HG02678 (cell line): ENCODE measurements at regions not wholly inside any gene's neighbourhood (a gene's known extent, or its start where the extent isn't known, plus 50 kb on each side); places are given as distances from the start of the nearest gene placed in this dataset.

Experiments
- ATAC-seq: cut with Tn5 transposase; IDR thresholded peaks from one replicate; pipeline ENCODE4 v1.9.1; 2021; ENCODE audit warnings: mild to moderate bottlenecking, moderate library complexity; ENCODE audit not compliant: unreplicated experiment

- no peak for ATAC-seq
Observed at GRCh38 chr21:35361988-35362387, 312.9 kb upstream of the RUNX1 start.

- no peak for ATAC-seq
Observed at GRCh38 chr21:35360870-35361570, 311.9 kb upstream of the RUNX1 start.

GRCh38 chr21:35359076-35359475, 310.0 kb upstream of the RUNX1 start:
- no peak for ATAC-seq

GRCh38 chr21:35358008-35358407, 308.9 kb upstream of the RUNX1 start:
- ATAC-seq, result no peak

- ATAC-seq, result no peak
Observed at GRCh38 chr21:35357041-35357780, 308.1 kb upstream of the RUNX1 start.

- no peak for ATAC-seq
Observed at GRCh38 chr21:35354078-35354477, 305.0 kb upstream of the RUNX1 start.

GRCh38 chr21:35352793-35353192, 303.7 kb upstream of the RUNX1 start:
- ATAC-seq, result no peak

- ATAC-seq, result no peak
Observed at GRCh38 chr21:35352066-35352770, 303.1 kb upstream of the RUNX1 start.

- ATAC-seq, result no peak
Observed at GRCh38 chr21:35351434-35351833, 302.3 kb upstream of the RUNX1 start.

GRCh38 chr21:35350965-35351364, 301.9 kb upstream of the RUNX1 start:
- ATAC-seq, result no peak

GRCh38 chr21:35349376-35350080, 300.4 kb upstream of the RUNX1 start:
- no peak for ATAC-seq

- no peak for ATAC-seq
Observed at GRCh38 chr21:35348686-35349085, 299.6 kb upstream of the RUNX1 start.

- ATAC-seq, result no peak
Observed at GRCh38 chr21:35346697-35347096, 297.6 kb upstream of the RUNX1 start.

- no peak for ATAC-seq
Observed at GRCh38 chr21:35345954-35346353, 296.9 kb upstream of the RUNX1 start.

- ATAC-seq, result no peak
Observed at GRCh38 chr21:35344582-35344981, 295.5 kb upstream of the RUNX1 start.

- no peak for ATAC-seq
Observed at GRCh38 chr21:35343046-35343819, 294.1 kb upstream of the RUNX1 start.

- no peak for ATAC-seq
Observed at GRCh38 chr21:35342440-35342839, 293.3 kb upstream of the RUNX1 start.

- no peak for ATAC-seq
Observed at GRCh38 chr21:35340273-35340672, 291.2 kb upstream of the RUNX1 start.

GRCh38 chr21:35338881-35339632, 290.0 kb upstream of the RUNX1 start:
- ATAC-seq, result no peak

GRCh38 chr21:35338281-35338680, 289.2 kb upstream of the RUNX1 start:
- no peak for ATAC-seq
